Stimulated activated CD4-positive, alpha-beta T cell treated with anti-CD3 and anti-CD28 coated beads, Interleukin-2, amount 100 ng/mL, for 24 hours (primary cell): ENCODE measurements at regions not wholly inside any gene's neighbourhood (a gene's known extent, or its start where the extent isn't known, plus 50 kb on each side); places are given as distances from the start of the nearest gene placed in this dataset.
"Not testable (repeated sequence)": the region's sequence is repeated elsewhere in the genome, so short reads cannot be mapped to it uniquely, and the experiment has no call there.

ENCODE experiments used
- DNase-seq, 2 donors: peaks; one replicate each; pipeline ENCODE4 v3.0.0-alpha.2; 2020

DNA sequence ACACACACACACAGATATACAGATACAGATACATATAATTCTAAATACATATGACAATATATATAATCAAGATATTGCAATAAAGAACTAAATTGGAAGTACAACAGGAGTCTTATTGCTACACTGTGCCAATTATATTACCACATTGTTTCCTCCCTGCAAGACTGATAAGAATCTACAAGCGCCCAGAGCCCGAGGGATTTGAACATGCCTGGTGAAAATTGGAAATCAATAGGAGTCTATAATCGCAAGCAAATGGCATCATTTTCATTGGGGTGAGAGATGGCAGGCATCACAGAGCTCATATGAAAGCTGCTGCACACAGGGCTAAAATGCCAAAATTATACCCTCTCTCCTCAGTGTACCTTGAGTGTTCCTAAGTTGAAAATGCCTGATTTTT lies 152.9 kb upstream of the PTBP2 start:
- no peak for DNase-seq

DNA sequence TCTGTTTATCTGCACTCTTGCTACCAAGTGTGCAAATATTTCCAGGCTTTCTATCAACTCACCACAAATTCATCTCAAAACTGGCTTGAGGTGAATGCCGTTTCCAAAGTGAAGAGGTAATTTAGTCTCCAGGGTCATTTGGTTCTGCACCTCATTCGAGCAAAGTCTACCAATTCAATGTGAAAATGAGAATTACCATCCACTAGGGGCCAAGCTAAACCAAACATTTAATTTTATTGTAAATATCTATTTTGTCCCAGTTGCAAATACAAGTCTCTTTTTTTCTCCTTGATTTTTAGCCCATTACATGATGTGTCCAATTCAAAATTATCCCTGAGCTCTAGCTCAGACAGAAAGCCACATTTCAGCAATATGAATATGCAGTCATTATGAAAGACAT lies 152.3 kb upstream of the PTBP2 start:
- DNase-seq, result no peak

GRCh38 chr1:96579636-96580035 lies 141.9 kb upstream of the PTBP2 start:
- DNase-seq, result no peak

- DNase-seq, result no peak
These were observed 140.7 kb upstream of the PTBP2 start for GRCh38 chr1:96580920-96581319.

DNA sequence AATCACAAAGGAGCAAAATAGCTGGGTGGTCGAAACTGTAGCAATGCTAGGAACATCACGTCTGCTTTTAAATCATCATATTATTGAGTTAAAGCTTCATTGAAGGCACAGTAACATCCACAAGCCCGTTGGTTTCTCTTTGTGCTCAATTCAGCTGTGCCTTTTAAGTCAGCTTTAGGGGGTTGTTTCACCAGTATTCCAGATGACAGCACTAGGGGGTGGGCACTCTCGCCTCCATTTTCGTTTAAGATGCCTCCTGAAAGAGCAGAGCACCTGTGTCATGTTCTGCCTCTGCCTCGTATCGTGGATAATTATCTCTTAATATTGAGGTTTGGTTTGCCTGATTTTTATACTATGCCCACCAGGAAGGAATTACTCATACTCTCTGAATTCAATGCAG lies 139.8 kb upstream of the PTBP2 start:
- DNase-seq, result no peak

GRCh38 chr1:96583903-96584302 lies 137.7 kb upstream of the PTBP2 start:
- no peak for DNase-seq

GRCh38 chr1:96587222-96587621 lies 134.4 kb upstream of the PTBP2 start:
- no peak for DNase-seq

DNA sequence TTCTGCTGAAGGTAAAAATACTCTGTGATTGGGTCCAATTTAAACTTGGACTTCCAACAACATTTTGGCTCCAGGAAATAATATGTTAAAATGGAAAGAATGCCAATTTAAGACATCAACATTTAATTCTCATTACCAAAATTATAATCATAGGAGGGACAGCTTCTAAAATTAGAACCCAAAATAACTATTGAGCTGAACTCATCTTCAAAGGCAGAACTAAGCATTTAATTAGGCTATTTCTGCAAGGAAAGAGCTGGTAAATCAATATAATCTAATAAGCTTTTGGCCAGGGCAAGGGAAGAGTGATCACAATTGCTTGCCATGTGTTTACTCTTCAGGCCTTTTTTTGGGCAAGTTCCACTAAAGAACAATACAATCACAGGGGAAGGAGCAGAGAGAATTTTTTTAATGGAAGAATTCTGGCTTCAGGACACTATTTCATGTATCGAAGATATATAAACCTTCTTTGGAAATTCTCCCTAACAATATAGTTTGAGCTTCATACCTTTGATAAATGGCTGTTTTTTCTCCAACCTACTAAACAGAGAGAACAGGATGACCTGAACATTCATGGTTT lies 133.1 kb upstream of the PTBP2 start:
- DNase-seq, result no peak

GRCh38 chr1:96595530-96595929 lies 126.1 kb upstream of the PTBP2 start:
- DNase-seq, result not testable (repeated sequence)

GRCh38 chr1:96596226-96596922 lies 125.2 kb upstream of the PTBP2 start:
- peak in 1 of 2 donors; percentile 19 for DNase-seq

DNA sequence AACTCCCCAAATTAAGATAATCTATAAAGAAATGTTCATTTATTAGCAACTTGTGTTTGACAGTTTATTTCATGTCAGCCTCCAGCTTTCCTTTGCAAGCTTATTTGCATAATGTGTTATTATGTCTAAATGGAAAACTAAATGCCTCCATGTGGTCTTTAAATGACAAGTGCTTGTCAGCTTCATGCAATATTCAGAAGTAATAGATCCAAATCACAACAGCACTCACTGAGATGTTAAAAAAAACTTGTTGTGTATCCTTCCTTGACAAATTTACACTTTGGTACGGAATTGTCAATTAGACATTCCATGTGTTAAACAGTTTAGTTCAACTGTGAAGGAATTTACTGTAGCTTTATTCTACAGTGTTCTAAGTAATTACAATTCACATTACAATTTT lies 124.4 kb upstream of the PTBP2 start:
- no peak for DNase-seq

- DNase-seq, result no peak
These were observed 123.0 kb upstream of the PTBP2 start for GRCh38 chr1:96598416-96599168.

DNA sequence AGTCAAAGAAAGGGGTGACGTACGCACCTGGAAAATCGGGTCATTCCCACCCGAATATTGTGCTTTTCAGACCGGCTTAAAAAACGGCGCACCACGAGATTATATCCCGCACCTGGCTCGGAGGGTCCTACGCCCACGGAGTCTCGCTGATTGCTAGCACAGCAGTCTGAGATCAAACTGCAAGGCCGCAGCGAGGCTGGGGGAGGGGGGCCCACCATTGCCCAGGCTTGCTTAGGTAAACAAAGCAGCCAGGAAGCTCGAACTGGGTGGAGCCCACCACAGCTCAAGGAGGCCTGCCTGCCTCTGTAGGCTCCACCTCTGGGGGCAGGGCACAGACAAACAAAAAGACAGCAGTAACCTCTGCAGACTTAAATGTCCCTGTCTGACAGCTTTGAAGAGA lies 117.0 kb upstream of the PTBP2 start:
- not testable (repeated sequence) for DNase-seq

GRCh38 chr1:96617375-96617774 lies 104.2 kb upstream of the PTBP2 start:
- not testable (repeated sequence) for DNase-seq

- no peak for DNase-seq
These were observed 89.4 kb upstream of the PTBP2 start for GRCh38 chr1:96632045-96632664.

- DNase-seq, result no peak
These were observed 87.9 kb upstream of the PTBP2 start for GRCh38 chr1:96633695-96634094.

GRCh38 chr1:96634883-96635282 lies 86.7 kb upstream of the PTBP2 start:
- DNase-seq, result no peak

- DNase-seq, result no peak
These were observed 80.3 kb upstream of the PTBP2 start for GRCh38 chr1:96641282-96641681.

- DNase-seq, result no peak
These were observed 78.1 kb upstream of the PTBP2 start for GRCh38 chr1:96643519-96643918.

DNA sequence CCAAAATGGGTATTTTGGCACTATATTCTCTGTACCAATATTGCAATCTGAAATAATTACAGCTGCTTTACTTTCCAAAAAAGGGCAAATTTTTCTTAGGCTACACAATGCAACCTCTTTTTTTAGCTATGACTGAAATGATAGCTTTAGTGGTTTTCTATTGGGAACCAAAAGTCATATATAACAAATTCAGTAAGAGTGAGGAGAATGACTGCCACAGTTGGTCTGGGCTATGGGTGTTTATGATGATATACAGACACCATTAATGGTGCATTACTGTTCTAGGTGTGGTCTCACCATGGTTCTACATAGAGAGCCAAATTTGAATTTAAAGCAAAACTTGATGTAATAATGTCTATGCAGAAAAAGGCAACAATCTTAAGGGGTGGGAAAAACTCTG lies 72.3 kb upstream of the PTBP2 start:
- no peak for DNase-seq

DNA sequence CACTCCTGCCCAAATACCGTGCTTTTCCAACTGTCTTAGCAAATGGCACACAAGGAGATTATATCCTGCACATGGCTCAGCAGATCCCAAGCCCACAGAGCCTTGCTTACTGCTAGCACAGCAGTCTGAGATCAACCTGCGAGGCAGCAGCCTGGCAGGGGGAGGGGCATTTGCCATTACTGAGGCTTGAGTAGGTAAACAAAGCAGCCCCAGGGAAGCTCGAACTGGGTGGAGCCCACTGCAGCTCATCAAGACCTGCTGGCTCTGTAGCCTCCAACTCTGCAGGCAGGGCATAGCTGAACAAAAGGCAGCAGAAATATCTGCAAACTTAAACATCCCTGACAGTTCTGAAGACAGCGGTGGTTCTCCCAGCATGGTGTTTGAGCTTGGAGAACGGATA lies 70.1 kb upstream of the PTBP2 start:
- no peak for DNase-seq

GRCh38 chr1:96660051-96660450 lies 61.5 kb upstream of the PTBP2 start:
- no peak for DNase-seq

GRCh38 chr1:96660503-96660902 lies 61.1 kb upstream of the PTBP2 start:
- no peak for DNase-seq
